Hematopoietic multipotent progenitor cell treated with erythropoietin and hydrocortisone succinate and interleukin-3 and kit ligand, for 17 days (in vitro differentiated cells): ENCODE measurements at regions not wholly inside any gene's neighbourhood (a gene's known extent, or its start where the extent isn't known, plus 50 kb on each side); places are given as distances from the start of the nearest gene placed in this dataset.
"Not testable (repeated sequence)": the region's sequence is repeated elsewhere in the genome, so short reads cannot be mapped to it uniquely, and the experiment has no call there.

Source experiments
- DNase-seq: peaks from one replicate; pipeline ENCODE4 v3.0.0-alpha.2; 2015; ENCODE audit warnings: low spot score

GRCh38 chr2:220701115-220701514 lies 871.0 kb downstream of the EPHA4 start:
- DNase-seq: no peak

GRCh38 chr2:220703279-220703678 lies 868.8 kb downstream of the EPHA4 start:
- DNase-seq: no peak

- DNase-seq: no peak
Observed at GRCh38 chr2:220704081-220704480, 868.0 kb downstream of the EPHA4 start.

- DNase-seq: no peak
Observed at GRCh38 chr2:220704810-220705209, 867.3 kb downstream of the EPHA4 start.

- no peak for DNase-seq
Observed at GRCh38 chr2:220705678-220706077, 866.4 kb downstream of the EPHA4 start.

- DNase-seq: no peak
Observed at GRCh38 chr2:220707261-220707660, 864.8 kb downstream of the EPHA4 start.

GRCh38 chr2:220708366-220708765 lies 863.7 kb downstream of the EPHA4 start:
- DNase-seq: no peak

GRCh38 chr2:220717283-220717682 lies 854.8 kb downstream of the EPHA4 start:
- DNase-seq: no peak

GRCh38 chr2:220736778-220737177 lies 835.3 kb downstream of the EPHA4 start:
- DNase-seq: no peak

GRCh38 chr2:220743203-220743602 lies 828.9 kb downstream of the EPHA4 start:
- no peak for DNase-seq

GRCh38 chr2:220744861-220745260 lies 827.2 kb downstream of the EPHA4 start:
- DNase-seq: no peak

- no peak for DNase-seq
Observed at GRCh38 chr2:220745682-220746081, 826.4 kb downstream of the EPHA4 start.

GRCh38 chr2:220747736-220748135 lies 824.4 kb downstream of the EPHA4 start:
- DNase-seq: no peak

GRCh38 chr2:220748875-220749479 lies 823.1 kb downstream of the EPHA4 start:
- DNase-seq: no peak

GRCh38 chr2:220753486-220753885 lies 818.6 kb downstream of the EPHA4 start:
- DNase-seq: no peak

GRCh38 chr2:220756653-220757052 lies 815.5 kb downstream of the EPHA4 start:
- DNase-seq: no peak

GRCh38 chr2:220758376-220758775 lies 813.7 kb downstream of the EPHA4 start:
- DNase-seq: not testable (repeated sequence)

GRCh38 chr2:220764171-220764570 lies 807.9 kb downstream of the EPHA4 start:
- DNase-seq: no peak

- no peak for DNase-seq
Observed at GRCh38 chr2:220767591-220768255, 804.4 kb downstream of the EPHA4 start.

- no peak for DNase-seq
Observed at GRCh38 chr2:220775856-220776488, 796.1 kb downstream of the EPHA4 start.

GRCh38 chr2:220779076-220779475 lies 793.0 kb downstream of the EPHA4 start:
- DNase-seq: not testable (repeated sequence)

GRCh38 chr2:220779511-220779910 lies 792.6 kb downstream of the EPHA4 start:
- DNase-seq: no peak

GRCh38 chr2:220779931-220780330 lies 792.2 kb downstream of the EPHA4 start:
- DNase-seq: no peak
